Keratinocyte (primary cell): ENCODE measurements at regions not wholly inside any gene's neighbourhood (a gene's known extent, or its start where the extent isn't known, plus 50 kb on each side); places are given as distances from the start of the nearest gene placed in this dataset.

Experiments
- EZH2 ChIP-seq: IDR thresholded peaks from one replicate; pipeline ENCODE4 v1.6.1; 2012; ENCODE audit warnings: inconsistent platforms, mild to moderate bottlenecking, low read length, moderate library complexity
- TF ChIP-seq, protein P1 (sequence below), 3 experiments: IDR thresholded peaks in 1 of 3; conservative IDR thresholded peaks in 1 of 3; optimal IDR thresholded peaks in 1 of 3; 2 replicates in 2 of 3; 3 replicates in 1 of 3; pipeline versions ENCODE3 to v1.5.1; 2011; ENCODE audit warnings: low read length in 3 of 3, mild to moderate bottlenecking in 3 of 3, moderate library complexity in 2 of 3, control low read depth in 1 of 3, inconsistent platforms in 1 of 3; ENCODE audit not compliant: insufficient read depth in 2 of 3; ENCODE audit errors: extremely low read depth in 1 of 3

DNA sequence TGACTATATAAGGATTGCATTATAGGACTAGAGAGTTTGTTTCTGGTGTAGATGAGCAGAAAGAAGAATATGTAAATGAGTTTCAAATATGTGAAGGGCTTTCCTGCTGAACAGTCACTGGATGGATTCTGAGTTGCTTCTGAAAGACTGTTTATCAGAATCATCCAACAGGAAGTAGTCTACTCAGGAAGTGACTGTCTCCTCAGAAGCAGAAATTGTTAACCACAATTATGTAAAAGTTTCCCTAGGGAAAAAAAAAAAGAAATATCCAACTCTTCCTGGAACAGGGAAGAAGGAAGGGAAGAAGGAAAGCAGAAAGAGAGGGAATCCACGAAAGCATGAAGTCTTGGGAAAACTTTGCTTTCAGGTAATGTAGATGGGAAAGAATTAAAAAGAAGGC is 138.9 kb downstream of the TENT5A start:
- no peak for TF ChIP-seq EZH2
- TF ChIP-seq, protein P1, sequence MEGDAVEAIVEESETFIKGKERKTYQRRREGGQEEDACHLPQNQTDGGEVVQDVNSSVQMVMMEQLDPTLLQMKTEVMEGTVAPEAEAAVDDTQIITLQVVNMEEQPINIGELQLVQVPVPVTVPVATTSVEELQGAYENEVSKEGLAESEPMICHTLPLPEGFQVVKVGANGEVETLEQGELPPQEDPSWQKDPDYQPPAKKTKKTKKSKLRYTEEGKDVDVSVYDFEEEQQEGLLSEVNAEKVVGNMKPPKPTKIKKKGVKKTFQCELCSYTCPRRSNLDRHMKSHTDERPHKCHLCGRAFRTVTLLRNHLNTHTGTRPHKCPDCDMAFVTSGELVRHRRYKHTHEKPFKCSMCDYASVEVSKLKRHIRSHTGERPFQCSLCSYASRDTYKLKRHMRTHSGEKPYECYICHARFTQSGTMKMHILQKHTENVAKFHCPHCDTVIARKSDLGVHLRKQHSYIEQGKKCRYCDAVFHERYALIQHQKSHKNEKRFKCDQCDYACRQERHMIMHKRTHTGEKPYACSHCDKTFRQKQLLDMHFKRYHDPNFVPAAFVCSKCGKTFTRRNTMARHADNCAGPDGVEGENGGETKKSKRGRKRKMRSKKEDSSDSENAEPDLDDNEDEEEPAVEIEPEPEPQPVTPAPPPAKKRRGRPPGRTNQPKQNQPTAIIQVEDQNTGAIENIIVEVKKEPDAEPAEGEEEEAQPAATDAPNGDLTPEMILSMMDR (optimal IDR thresholded peaks at IDR 0.05 in 1 of 3, IDR thresholded peaks at IDR 0.05 in 1 of 3, conservative IDR thresholded peaks at IDR 0.05 in 1 of 3; ENCODE audit: extremely low read depth in 1 of 3, insufficient read depth in 2 of 3, low read length in 3 of 3), result no peak
